HG03095 (cell line): ENCODE measurements at regions not wholly inside any gene's neighbourhood (a gene's known extent, or its start where the extent isn't known, plus 50 kb on each side); places are given as distances from the start of the nearest gene placed in this dataset.

Experiments
- ATAC-seq: cut with Tn5 transposase; IDR thresholded peaks from one replicate; pipeline ENCODE4 v1.9.1; 2021; ENCODE audit warnings: moderate library complexity; ENCODE audit not compliant: unreplicated experiment

DNA sequence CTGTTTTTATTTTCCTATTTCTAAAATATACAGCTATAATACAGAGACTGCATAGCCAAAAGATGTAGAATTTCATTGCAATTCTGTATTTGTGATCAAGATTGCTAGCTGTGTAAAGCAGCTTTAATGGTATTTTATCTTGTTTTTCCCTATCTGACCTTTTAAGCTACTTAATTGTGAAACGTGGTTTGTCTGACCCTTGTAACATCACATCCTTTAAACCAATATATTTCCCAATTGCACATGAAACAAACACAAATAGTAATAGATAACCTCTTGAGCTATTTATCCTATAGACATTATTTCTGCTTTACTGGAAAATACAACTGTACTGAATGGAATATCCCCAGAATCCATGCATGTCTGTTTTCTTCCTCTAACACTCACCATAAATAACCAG, 112.2 kb upstream of the PLPPR4 start:
- no peak for ATAC-seq

DNA sequence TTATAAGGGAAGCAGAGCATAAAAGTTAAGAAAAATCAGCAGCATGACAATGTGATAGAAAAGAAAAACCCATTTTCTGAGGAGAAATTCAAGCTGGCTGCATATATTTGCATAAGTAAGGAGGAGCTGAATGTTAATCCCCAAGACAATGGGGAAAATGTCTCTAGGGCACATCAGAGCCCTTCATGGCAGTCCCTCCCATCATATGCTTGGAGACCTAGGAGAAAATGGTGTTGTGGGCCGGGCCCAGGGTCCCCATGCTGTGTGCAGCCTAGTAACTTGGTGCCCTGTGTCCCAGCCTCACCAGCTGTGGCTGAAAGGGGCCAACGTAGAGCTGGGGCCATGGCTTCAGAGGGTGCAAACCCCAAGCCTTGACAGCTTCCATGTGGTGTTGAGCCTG, 100.6 kb upstream of the PLPPR4 start:
- ATAC-seq: no peak

DNA sequence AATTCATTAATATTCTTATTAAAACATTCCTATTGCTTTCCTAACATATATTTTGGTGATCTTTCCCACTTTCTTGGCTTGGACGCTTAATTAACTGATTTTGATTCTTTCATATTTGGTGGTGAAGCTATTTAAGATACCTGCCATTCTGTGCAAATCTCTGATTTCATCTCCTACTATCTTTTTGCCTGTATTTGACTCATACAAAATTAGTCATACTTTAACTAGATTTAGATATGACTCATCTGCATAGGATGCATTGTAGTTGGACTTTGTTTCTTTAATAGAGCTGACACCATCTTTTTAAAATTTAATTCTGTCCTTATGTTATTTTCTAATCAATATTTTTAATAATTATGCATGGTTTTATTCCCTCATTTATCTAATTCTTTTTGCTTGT, 93.8 kb upstream of the PLPPR4 start:
- ATAC-seq: no peak

DNA sequence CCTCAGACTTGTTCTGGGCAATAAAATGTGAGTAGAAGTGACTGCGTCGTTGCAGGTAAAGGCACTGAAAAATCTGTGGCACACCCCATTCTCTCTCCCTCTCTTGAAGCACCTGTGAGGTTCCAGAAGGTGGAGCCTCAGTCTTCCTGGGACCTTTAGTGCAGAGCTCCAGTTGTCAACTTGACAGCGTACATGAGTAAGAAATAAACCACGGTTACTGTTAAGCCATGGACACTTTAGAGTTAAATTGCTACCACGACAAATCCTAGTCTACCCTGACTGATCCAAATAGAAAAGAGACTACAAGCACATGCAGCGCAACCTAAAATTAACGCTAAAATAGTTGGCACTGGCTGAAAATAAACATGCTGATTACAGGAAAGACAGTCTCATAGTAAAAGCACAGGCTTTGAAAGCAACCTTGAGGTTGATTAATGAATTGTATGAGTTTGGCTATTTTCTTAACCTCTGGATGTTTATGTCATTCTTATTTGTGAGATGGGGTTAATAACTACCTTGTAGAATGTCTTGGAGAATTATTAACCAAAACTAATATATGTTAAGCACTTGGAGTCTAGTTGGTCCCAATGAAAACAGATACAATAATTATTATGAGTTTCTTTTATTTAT, 93.0 kb upstream of the PLPPR4 start:
- no peak for ATAC-seq

DNA sequence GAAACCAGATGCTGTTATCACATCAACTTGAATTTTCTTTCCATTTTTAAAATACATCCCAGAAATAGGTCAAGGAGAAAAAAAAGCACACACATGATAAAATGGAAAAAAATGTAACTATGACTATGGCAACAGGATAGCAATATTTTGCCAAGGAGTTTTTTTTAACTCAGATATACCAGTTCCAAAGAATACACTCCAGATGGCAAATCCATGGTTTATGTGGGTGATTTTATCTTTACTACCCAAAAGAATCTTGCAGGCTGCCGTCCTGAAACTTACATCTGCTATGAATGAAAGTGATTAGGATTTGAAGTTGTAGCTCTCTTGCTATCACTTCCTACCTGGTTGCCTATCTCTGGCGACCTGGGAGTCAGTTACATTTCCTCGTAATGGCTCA, 91.0 kb upstream of the PLPPR4 start:
- no peak for ATAC-seq

DNA sequence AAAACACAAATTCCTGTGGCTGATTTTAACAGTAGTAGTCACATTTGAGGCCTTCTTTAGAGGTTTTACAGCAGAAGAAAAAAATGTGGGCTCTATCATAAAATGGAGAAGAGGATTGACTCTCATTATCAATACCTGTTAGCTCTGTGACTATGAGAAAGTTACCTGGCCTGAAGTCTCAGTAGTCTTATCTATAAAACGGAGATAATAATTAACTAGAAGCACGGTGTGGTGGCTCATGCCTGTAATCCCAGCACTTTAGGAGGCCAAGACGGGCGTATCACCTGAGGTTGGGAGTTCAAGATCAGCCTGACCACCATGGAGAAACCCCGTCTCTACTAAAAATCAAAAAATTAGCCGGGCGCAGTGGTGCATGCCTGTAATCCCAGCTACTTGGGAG, 90.4 kb upstream of the PLPPR4 start:
- ATAC-seq: no peak

DNA sequence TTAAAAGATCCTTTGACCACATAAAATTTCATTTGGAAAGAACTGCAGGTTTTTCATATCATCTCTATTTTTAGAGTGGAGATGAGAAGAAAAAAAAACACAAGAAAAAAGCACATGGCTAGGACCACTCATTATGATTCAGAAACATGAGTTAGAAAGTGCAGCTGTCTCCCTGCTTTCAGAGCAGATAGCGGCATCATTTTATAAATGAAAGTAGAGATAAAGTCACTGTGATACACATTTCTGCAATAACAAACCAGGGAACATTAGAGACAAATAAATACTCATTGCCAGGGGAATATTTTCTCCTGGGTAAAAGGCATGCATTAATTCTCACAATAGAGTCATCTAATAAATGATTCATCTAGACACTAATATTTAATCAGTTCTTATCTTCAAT, 87.5 kb upstream of the PLPPR4 start:
- ATAC-seq: no peak

DNA sequence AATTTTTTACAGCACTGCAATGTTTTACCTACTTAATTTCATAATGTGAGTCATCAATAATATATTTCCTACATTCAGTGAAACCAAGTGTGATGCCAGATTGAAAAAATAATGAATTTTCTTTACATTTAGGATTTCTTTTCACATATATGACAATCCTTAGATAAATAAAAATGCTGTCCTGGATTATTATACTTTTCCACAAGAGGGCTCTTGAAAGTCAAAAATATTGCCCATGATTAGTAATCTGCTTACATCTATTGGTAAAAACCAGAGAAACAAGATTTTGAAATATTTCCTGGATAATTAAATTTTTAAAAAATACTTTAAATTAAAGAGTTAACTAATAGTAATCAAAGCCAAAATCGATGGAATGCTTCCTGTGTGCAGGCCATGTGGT, 86.8 kb upstream of the PLPPR4 start:
- ATAC-seq: no peak

DNA sequence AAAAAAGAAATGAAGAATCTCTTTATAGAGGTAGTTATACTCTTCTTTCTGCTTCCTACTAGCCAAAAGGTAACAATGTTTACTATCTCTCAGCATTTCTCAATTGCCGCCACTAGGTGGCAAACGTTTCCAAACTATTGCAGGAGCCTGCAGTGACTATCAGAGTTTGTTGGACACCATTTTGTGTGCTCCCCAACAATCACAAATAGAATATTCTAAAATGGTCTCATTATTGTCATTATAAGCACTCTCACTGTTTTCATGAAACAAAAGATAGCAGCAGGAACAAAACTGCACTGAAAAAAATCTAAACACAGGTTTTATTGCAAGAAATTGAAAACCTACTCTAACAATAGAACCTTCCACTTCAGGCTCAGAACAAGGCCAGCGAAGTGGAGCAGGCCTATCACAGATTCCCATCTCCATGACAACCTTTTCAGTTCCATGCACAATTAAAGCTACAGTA, 83.9 kb upstream of the PLPPR4 start:
- peak; percentile 96 for ATAC-seq

DNA sequence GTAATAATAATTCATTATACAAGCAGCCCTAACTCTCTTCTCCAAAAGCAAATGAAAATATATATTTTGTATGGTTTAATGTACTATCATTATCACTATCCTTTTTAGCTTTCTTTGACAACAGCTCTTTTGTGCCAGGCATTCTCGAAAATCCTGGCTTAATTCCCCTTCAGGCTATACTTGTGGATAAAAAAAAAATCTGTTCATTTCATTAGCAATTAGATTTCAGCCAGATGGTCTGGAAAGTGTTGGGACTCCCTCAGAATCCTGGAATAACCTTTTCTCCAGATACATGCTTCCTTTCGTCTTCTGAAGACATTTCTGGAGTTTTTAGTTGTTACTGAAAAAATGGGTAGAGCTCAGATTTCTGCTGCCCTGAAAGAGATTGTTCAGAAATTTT, 83.4 kb upstream of the PLPPR4 start:
- no peak for ATAC-seq

DNA sequence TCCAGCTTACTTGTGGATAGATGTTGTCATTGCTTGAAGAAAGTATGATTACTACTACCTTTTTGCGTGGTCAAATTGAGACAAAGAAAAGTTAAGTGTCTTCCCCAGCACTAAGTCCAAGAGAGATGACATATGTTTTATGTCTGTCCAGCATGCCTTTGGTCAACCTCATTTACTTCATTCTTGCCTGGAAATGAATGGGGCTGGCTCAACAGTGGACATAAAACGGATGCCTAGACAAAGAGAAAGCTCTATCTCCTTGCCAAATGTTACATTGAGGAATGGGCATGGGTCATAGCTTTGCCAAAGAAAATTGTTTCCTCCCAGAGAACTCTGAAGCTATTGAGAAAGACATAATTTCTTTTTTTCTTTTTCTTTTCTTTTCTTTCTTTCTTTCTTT, 82.4 kb upstream of the PLPPR4 start:
- ATAC-seq: no peak

DNA sequence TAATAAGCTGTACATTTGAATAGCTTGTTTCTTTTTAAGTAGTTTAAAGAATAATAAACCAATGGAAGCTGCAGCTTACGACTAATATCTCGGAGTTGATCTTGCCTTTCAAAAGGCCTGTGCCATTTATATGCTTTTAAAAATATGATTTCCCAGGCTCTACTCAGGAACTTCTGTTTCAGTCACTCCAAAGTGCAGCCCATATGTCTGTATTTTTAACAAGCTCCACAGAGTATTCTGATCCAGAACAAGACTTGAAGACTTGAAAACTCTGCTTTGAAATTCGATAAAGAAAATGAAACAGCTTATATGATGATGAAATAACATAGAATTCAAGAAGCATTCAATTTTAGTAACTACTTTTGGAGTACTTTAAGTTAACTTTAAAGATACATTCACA, 79.1 kb upstream of the PLPPR4 start:
- no peak for ATAC-seq

DNA sequence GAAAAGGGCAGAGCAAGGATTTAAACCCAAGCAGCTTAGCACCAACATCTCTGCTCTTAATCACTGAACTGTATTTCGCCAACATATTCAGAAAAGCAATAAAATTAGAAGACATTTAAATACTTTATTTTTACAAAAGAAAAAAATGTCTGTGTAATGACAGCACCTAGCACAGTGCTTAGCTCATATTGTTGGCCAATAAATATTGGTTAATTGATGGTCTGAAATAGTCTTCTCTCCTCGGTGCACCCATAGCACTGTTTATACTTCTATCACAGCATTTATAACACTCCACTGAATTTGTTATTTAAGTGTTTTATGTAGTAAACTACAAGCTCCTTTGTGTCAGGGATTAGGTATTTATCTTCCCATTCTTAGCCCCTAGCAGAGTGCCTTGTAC, 70.9 kb upstream of the PLPPR4 start:
- ATAC-seq: no peak

DNA sequence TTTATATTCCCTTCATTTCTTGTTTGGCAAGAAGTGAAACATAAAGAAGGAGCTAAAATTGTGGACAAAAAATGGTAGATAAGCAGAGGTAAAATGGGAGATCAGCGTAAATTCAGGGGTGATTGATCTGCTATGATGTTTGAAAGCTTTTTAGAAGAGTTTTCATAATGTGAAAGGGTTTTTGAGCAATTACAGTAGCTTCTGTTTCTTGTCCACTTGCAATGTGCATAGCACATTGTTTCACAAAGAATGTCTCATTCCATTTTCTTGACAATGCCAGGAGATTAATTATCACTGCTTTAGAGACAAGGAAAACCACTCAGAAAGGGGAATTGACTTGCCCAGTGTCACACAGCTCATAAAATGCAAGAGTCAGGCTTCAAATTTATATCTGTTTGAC, 65.9 kb upstream of the PLPPR4 start:
- ATAC-seq: no peak

DNA sequence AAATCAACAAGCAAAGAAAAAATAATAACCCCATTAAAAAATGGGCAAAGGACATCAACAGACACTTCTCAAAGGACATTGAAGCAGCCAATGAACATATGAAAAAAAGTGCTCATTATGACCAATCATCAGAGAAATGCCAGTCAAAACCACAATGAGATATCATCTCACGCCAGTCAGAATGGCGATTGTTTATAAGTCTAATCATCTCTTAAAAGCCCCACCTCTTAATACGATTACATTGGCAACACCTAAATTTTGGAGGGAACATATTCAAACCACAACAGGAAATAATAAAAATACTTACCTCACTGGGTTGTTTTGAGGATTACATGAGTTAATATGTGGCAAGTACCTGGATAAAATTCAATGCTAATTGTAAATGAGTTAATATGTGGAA, 57.1 kb upstream of the PLPPR4 start:
- ATAC-seq: no peak
